ENCODE measurements at regions not wholly inside any gene's neighbourhood (a gene's known extent, or its start where the extent isn't known, plus 50 kb on each side); places are given as distances from the start of the nearest gene placed in this dataset.

GRCh38 chr4:45776146-45776545 is 347.7 kb downstream of the GABRG1 start:
- Histone ChIP-seq H3K9me3 (ENCODE audit: insufficient read depth, low read depth, low read length) (no peaks in the 10 kb centered on the region), H3K79me1 (ENCODE audit: low read length) (no peaks in the 10 kb centered on the region), H3K4me3 (ENCODE audit: low read depth, low read length) (no peak overlapping the region), H3K36me3 (ENCODE audit: control insufficient read depth in 1 of 2, insufficient read depth in 2 of 2, low read length in 2 of 2) (no peaks in the 10 kb centered on the region), H3K23ac (ENCODE audit: low read length) (no peak overlapping the region), H2BK12ac (ENCODE audit: low read length) (no peak overlapping the region), H4K8ac (ENCODE audit: low read depth, low read length) (no peak overlapping the region), H3K79me2 (ENCODE audit: control insufficient read depth, insufficient read depth, low read length, poor library complexity) (no peaks in the 10 kb centered on the region), H3K4ac (ENCODE audit: low read depth, low read length) (no peak overlapping the region), H2BK5ac (ENCODE audit: low read depth, low read length, poor library complexity) (no peak overlapping the region), H3K18ac (ENCODE audit: low read length) (no peak overlapping the region), H3K27ac (ENCODE audit: low read depth, low read length) (no peak overlapping the region), H3K27me3 (ENCODE audit: insufficient read depth, low read length) (no peaks in the 10 kb centered on the region), H3K9ac (ENCODE audit: low read length) (no peak overlapping the region), H4K12ac (ENCODE audit: low read depth, low read length) (no peak overlapping the region), H2BK120ac (ENCODE audit: insufficient read depth, low read length, poor library complexity) (no peak overlapping the region), H3K4me2 (ENCODE audit: low read length) (no peak overlapping the region), H3K4me1 (ENCODE audit: control insufficient read depth in 1 of 2, insufficient read depth in 2 of 2, low read length in 2 of 2) (no peaks in the 10 kb centered on the region), H2AFZ (ENCODE audit: insufficient read depth, low read length, poor library complexity) (no peak overlapping the region), H4K91ac (ENCODE audit: low read depth, low read length) (no peak overlapping the region), H2AK5ac (ENCODE audit: low read length) (no peak overlapping the region), H3K14ac (ENCODE audit: low read length) (no peak overlapping the region)
- no CpG with 5 or more reads among the region's 2 CpGs for WGBS (ENCODE audit: extremely low coverage, insufficient coverage, insufficient read length)
- DNase-seq: no peak

DNA sequence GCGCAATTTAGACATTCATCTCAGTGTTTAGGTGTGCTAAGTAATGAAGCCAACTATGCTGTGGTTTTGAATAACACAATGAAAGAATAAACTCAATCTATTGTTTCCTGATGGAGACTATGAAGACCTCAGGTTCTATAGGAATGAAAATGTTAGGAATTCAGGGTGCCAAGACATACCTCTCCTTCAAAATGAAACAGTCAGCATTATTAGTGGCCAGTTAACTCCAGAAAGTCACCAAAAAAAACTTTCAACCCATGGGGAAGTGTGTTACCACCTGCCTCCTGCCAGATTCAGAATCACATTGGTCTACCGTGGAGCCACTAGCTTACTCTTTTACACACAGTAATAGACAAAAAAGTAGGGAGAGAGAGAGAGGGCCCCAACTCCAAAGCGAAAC is 352.9 kb downstream of the GABRG1 start:
- Histone ChIP-seq H2BK12ac (ENCODE audit: low read length) (no peak overlapping the region), H3K79me1 (ENCODE audit: low read length) (no peaks in the 10 kb centered on the region), H3K14ac (ENCODE audit: low read length) (no peak overlapping the region), H2AFZ (ENCODE audit: insufficient read depth, low read length, poor library complexity) (no peak overlapping the region), H3K4me3 (ENCODE audit: low read depth, low read length) (no peak overlapping the region), H3K36me3 (ENCODE audit: control insufficient read depth in 1 of 2, insufficient read depth in 2 of 2, low read length in 2 of 2) (no peaks in the 10 kb centered on the region), H3K4ac (ENCODE audit: low read depth, low read length) (no peak overlapping the region), H2AK5ac (ENCODE audit: low read length) (no peak overlapping the region), H2BK120ac (ENCODE audit: insufficient read depth, low read length, poor library complexity) (no peak overlapping the region), H2BK5ac (ENCODE audit: low read depth, low read length, poor library complexity) (no peak overlapping the region), H3K23ac (ENCODE audit: low read length) (no peak overlapping the region), H3K9me3 (ENCODE audit: insufficient read depth, low read depth, low read length) (no peaks in the 10 kb centered on the region), H4K12ac (ENCODE audit: low read depth, low read length) (no peak overlapping the region), H3K4me1 (ENCODE audit: control insufficient read depth in 1 of 2, insufficient read depth in 2 of 2, low read length in 2 of 2) (no peaks in the 10 kb centered on the region), H3K4me2 (ENCODE audit: low read length) (no peak overlapping the region), H3K79me2 (ENCODE audit: control insufficient read depth, insufficient read depth, low read length, poor library complexity) (no peaks in the 10 kb centered on the region), H3K27ac (ENCODE audit: low read depth, low read length) (no peak overlapping the region), H3K18ac (ENCODE audit: low read length) (no peak overlapping the region), H3K9ac (ENCODE audit: low read length) (no peak overlapping the region), H4K8ac (ENCODE audit: low read depth, low read length) (no peak overlapping the region), H4K91ac (ENCODE audit: low read depth, low read length) (no peak overlapping the region), H3K27me3 (ENCODE audit: insufficient read depth, low read length) (no peaks in the 10 kb centered on the region)
- WGBS (ENCODE audit: extremely low coverage, insufficient coverage, insufficient read length): no CpG with 5 or more reads among the region's 3 CpGs
- no peak for DNase-seq

- Histone ChIP-seq H3K9me3 (ENCODE audit: insufficient read depth, low read depth, low read length) (no peaks in the 10 kb centered on the region), H4K91ac (ENCODE audit: low read depth, low read length) (no peak overlapping the region), H2AFZ (ENCODE audit: insufficient read depth, low read length, poor library complexity) (no peak overlapping the region), H4K8ac (ENCODE audit: low read depth, low read length) (no peak overlapping the region), H3K23ac (ENCODE audit: low read length) (no peak overlapping the region), H3K4me1 (ENCODE audit: control insufficient read depth in 1 of 2, insufficient read depth in 2 of 2, low read length in 2 of 2) (no peaks in the 10 kb centered on the region), H3K4me3 (ENCODE audit: low read depth, low read length) (no peak overlapping the region), H2BK5ac (ENCODE audit: low read depth, low read length, poor library complexity) (no peak overlapping the region), H2AK5ac (ENCODE audit: low read length) (no peak overlapping the region), H3K36me3 (ENCODE audit: control insufficient read depth in 1 of 2, insufficient read depth in 2 of 2, low read length in 2 of 2) (no peaks in the 10 kb centered on the region), H3K79me1 (ENCODE audit: low read length) (no peaks in the 10 kb centered on the region), H3K79me2 (ENCODE audit: control insufficient read depth, insufficient read depth, low read length, poor library complexity) (no peaks in the 10 kb centered on the region), H3K9ac (ENCODE audit: low read length) (no peak overlapping the region), H3K18ac (ENCODE audit: low read length) (no peak overlapping the region), H4K12ac (ENCODE audit: low read depth, low read length) (no peak overlapping the region), H2BK12ac (ENCODE audit: low read length) (no peak overlapping the region), H3K4ac (ENCODE audit: low read depth, low read length) (no peak overlapping the region), H3K4me2 (ENCODE audit: low read length) (no peak overlapping the region), H3K27ac (ENCODE audit: low read depth, low read length) (no peak overlapping the region), H3K27me3 (ENCODE audit: insufficient read depth, low read length) (no peaks in the 10 kb centered on the region), H3K14ac (ENCODE audit: low read length) (no peak overlapping the region), H2BK120ac (ENCODE audit: insufficient read depth, low read length, poor library complexity) (no peak overlapping the region)
- DNase-seq: no peak
- WGBS (ENCODE audit: extremely low coverage, insufficient coverage, insufficient read length): no CpG with 5 or more reads among the region's 1 CpG
Measured at GRCh38 chr4:45765521-45765920, 358.3 kb downstream of the GABRG1 start.

DNA sequence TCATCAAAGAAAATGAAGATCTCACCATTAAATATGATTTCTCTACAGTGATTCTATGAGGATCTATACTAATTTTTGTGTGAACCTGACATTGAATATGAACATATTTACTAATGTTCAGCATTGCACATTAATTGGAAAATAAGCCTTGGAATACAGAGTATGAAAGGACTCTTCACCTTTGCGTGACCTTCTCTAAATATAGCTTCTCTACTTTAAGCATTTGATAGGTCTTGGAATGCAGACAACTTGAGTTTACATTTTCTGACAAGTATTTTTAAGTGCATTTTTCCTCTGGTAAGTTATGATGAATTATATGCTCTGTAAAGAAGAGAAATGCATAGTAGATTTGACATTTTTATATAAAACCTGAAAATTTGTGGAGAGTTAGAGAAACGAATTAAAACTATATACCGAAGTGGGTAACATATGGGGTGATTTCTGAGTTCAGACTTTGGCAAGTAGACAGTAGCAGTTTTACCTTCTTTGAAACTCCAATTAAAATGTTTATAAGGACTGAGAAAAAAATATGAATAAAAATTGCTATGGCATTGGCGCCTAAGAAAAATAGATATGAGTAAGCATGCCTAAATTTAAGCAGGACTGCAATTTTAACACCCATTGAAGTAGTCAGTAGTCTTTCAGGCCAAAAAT is 371.9 kb downstream of the GABRG1 start:
- no peak overlapping the region for H3K4me2 ChIP-seq (ENCODE audit: low read length)
- H3K36me3 ChIP-seq (ENCODE audit: control insufficient read depth in 1 of 2, insufficient read depth in 2 of 2, low read length in 2 of 2): no peaks in the 10 kb centered on the region
- no peak overlapping the region for H2BK5ac ChIP-seq (ENCODE audit: low read depth, low read length, poor library complexity)
- no peak overlapping the region for H3K4ac ChIP-seq (ENCODE audit: low read depth, low read length)
- H3K14ac ChIP-seq (ENCODE audit: low read length): no peak overlapping the region
- no peak for DNase-seq
- no peak overlapping the region for H4K91ac ChIP-seq (ENCODE audit: low read depth, low read length)
- H2AK5ac ChIP-seq (ENCODE audit: low read length): no peak overlapping the region
- no peaks in the 10 kb centered on the region for H3K9me3 ChIP-seq (ENCODE audit: insufficient read depth, low read depth, low read length)
- WGBS (ENCODE audit: extremely low coverage, insufficient coverage, insufficient read length): no CpG with 5 or more reads among the region's 4 CpGs
- H2BK120ac ChIP-seq (ENCODE audit: insufficient read depth, low read length, poor library complexity): no peak overlapping the region
- H4K12ac ChIP-seq (ENCODE audit: low read depth, low read length): no peak overlapping the region
- H2AFZ ChIP-seq (ENCODE audit: insufficient read depth, low read length, poor library complexity): no peak overlapping the region
- no peaks in the 10 kb centered on the region for H3K79me2 ChIP-seq (ENCODE audit: control insufficient read depth, insufficient read depth, low read length, poor library complexity)
- H4K8ac ChIP-seq (ENCODE audit: low read depth, low read length): no peak overlapping the region
- H3K23ac ChIP-seq (ENCODE audit: low read length): no peak overlapping the region
- no peak overlapping the region for H3K4me3 ChIP-seq (ENCODE audit: low read depth, low read length)
- no peak overlapping the region for H2BK12ac ChIP-seq (ENCODE audit: low read length)
- H3K4me1 ChIP-seq (ENCODE audit: control insufficient read depth in 1 of 2, insufficient read depth in 2 of 2, low read length in 2 of 2): no peaks in the 10 kb centered on the region
- no peak overlapping the region for H3K18ac ChIP-seq (ENCODE audit: low read length)
- H3K79me1 ChIP-seq (ENCODE audit: low read length): no peaks in the 10 kb centered on the region
- H3K9ac ChIP-seq (ENCODE audit: low read length): no peak overlapping the region
- H3K27me3 ChIP-seq (ENCODE audit: insufficient read depth, low read length): no peaks in the 10 kb centered on the region
- H3K27ac ChIP-seq (ENCODE audit: low read depth, low read length): no peak overlapping the region

All from trophoblast cell (in vitro differentiated cells and primary cell).